NB4 (cell line): ENCODE measurements at regions not wholly inside any gene's neighbourhood (a gene's known extent, or its start where the extent isn't known, plus 50 kb on each side); places are given as distances from the start of the nearest gene placed in this dataset.

ENCODE experiments used
- DNase-seq: peaks from one replicate; pipeline ENCODE4 v3.0.0; 2010; ENCODE audit warnings: low read depth
- H3K4me3 ChIP-seq: one replicate; pipeline ENCODE4 v1.5.1; 2011; ENCODE audit warnings: mild to moderate bottlenecking, low read depth, low read length, moderate library complexity
- CTCF ChIP-seq: IDR thresholded peaks from one replicate; pipeline ENCODE4 v1.5.1; 2012; ENCODE audit warnings: low read depth, low read length
- MYC ChIP-seq: IDR thresholded peaks from 2 replicates; pipeline ENCODE4 v1.6.1; 2011; ENCODE audit warnings: low read depth, low read length
- POLR2A ChIP-seq: IDR thresholded peaks from 2 replicates; pipeline ENCODE4 v1.6.1; 2011; ENCODE audit warnings: mild to moderate bottlenecking; ENCODE audit not compliant: insufficient read length; ENCODE audit errors: extremely low read depth
- TF ChIP-seq, protein P1 (sequence below): IDR thresholded peaks from 2 replicates; pipeline ENCODE4 v1.6.1; 2011; ENCODE audit warnings: low read depth, low read length

GRCh38 chr4:187010052-187010451 lies 286.4 kb upstream of the FAT1 start:
- TF ChIP-seq MYC (no peak), CTCF (no peak), POLR2A (no peak)
- TF ChIP-seq, protein P1, sequence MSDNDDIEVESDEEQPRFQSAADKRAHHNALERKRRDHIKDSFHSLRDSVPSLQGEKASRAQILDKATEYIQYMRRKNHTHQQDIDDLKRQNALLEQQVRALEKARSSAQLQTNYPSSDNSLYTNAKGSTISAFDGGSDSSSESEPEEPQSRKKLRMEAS, result no peak
- no peak overlapping the region for H3K4me3 ChIP-seq
- DNase-seq, result no peak

DNA sequence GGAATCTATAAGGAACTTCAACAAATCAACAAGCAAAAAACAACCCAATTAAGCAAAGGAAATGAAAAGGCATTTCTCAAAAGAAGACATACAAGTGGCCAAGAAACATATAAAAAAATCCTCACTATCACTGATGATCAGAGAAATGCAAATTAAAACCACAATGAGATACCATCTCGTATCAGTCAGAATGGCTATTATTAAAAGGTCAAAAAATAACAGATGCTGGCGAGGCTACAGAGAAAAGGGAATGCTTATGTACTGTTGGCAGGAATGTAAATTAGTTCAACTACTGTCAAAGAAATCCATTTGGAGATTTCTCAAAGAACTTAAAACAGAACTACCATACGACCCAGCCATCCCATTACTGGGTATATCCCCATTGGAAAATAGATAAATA lies 292.4 kb upstream of the FAT1 start:
- TF ChIP-seq MYC, result no peak
- H3K4me3 ChIP-seq, result no peak overlapping the region
- DNase-seq, result no peak

- DNase-seq, result no peak
- TF ChIP-seq POLR2A (no peak), CTCF (no peak), MYC (no peak)
- TF ChIP-seq, protein P1, result no peak
- no peak overlapping the region for H3K4me3 ChIP-seq
Observed at GRCh38 chr4:187017147-187017546, 293.5 kb upstream of the FAT1 start.

DNA sequence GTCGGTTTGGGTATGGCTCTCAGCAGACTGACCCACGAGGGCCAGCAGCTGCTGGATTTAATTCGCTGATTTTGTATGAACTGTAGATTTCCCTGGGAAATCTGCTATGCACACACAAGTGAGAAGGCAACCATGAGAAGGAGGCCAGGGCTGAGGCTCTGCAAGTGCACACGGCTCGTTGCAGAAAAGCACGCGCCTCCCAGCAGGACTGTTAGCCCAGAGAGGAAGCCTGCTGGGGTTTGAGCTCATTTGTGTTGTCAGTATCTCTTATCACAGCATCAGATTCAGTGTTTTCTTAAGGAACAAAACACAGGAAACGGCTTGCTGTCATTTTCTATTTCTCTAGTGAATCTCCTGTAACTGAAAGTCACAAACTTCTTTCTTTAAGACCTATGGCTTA lies 296.2 kb upstream of the FAT1 start:
- DNase-seq, result no peak
- no peak overlapping the region for H3K4me3 ChIP-seq
- TF ChIP-seq, protein P1, result no peak
- no peak for TF ChIP-seq MYC
- TF ChIP-seq POLR2A, result no peak
- TF ChIP-seq CTCF, result no peak

DNA sequence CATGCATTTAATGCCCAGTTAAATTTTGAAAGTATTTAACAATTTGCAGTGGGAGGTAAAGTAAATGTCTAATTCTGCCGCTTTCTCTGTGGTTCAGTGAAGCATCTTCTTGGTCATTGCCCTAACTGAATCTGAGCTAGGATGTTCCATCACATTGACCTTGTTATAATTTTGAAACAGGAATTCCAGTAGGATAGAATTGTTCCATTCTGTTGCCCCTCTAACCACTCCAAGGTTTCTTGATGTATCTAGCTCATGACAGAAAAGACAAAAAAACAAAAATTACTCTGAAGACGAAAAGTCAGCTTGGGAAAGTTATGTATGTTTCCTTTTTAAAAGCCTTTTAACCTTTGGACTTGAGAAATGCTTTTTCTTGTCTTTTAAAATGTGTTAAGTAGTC lies 297.0 kb upstream of the FAT1 start:
- H3K4me3 ChIP-seq, result no peak overlapping the region
- no peak for DNase-seq
- TF ChIP-seq POLR2A (no peak), CTCF (no peak), MYC (no peak)
- TF ChIP-seq, protein P1, result no peak

GRCh38 chr4:187021436-187022205 lies 298.0 kb upstream of the FAT1 start:
- DNase-seq, result no peak
- TF ChIP-seq CTCF (no peak), MYC (no peak), POLR2A (no peak)
- TF ChIP-seq, protein P1, result no peak
- no peak overlapping the region for H3K4me3 ChIP-seq
